ENCODE measurements at regions not wholly inside any gene's neighbourhood (a gene's known extent, or its start where the extent isn't known, plus 50 kb on each side); places are given as distances from the start of the nearest gene placed in this dataset.

DNA sequence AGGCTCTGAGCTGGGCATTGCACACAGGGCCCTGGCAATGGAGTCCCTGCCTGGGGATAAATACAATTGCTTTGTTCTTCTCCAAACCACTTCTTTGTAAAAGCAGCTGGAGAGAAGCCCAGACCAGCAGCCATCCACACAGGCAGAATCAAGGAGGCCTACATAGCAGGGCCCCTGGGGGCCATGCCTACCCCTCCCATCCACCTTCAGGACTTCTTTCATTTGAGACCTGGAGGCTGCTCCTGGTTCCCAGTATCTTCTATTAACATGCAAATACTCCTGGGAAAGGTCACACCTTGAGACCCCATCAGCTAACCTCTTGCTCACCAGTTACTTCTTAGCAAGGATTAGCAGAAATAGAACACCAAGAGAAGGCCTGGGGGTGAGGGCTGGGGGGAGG lies 511.1 kb downstream of the SOX6 start:
- Histone ChIP-seq H3K79me2 (ENCODE audit: insufficient read depth, low read length) (no peaks in the 10 kb centered on the region), H3K4me1 (ENCODE audit: control insufficient read depth in 1 of 2, insufficient read depth in 2 of 2, low read length in 2 of 2) (no peaks in the 10 kb centered on the region), H3K9me3 (replicated peaks in 1 of 2; ENCODE audit: control insufficient read depth in 1 of 2, insufficient read depth in 1 of 2, low read length in 2 of 2) (no peaks in the 10 kb centered on the region), H3K4me3 (replicated peaks in 1 of 3; ENCODE audit: low read depth in 2 of 3, low read length in 3 of 3) (no peak overlapping the region), H3K4me2 (replicated peaks; ENCODE audit: extremely low read depth, low read length, poor library complexity, severe bottlenecking) (no peak overlapping the region), H2AFZ (ENCODE audit: insufficient read depth, low read depth, low read length, poor library complexity, severe bottlenecking) (no peak overlapping the region), H4K20me1 (ENCODE audit: insufficient read depth, low read length) (no peaks in the 10 kb centered on the region), H3K36me3 (replicated peaks in 1 of 2; ENCODE audit: control insufficient read depth in 1 of 2, insufficient read depth in 2 of 2, low read length in 2 of 2) (no peaks in the 10 kb centered on the region), H3K9ac (ENCODE audit: insufficient read depth, low read length, poor library complexity, severe bottlenecking) (no peak overlapping the region), H3K27ac (ENCODE audit: low read depth in 1 of 2, low read length in 2 of 2) (no peak overlapping the region), H3K27me3 (ENCODE audit: control insufficient read depth in 2 of 2, insufficient read depth in 2 of 2, low read length in 2 of 2) (peaks cover 0 to 2% of the 10 kb centered on the region in 2 donors)
- DNase-seq = no peak
- H3K9me3 Mint-ChIP-seq = no peaks in the 10 kb centered on the region
- intact Hi-C loops (cut with micrococcal nuclease) = no loop called here
- no peak overlapping the region for H3K27ac Mint-ChIP-seq
- no peaks in the 10 kb centered on the region for H3K4me1 Mint-ChIP-seq
- TF ChIP-seq, protein P1, sequence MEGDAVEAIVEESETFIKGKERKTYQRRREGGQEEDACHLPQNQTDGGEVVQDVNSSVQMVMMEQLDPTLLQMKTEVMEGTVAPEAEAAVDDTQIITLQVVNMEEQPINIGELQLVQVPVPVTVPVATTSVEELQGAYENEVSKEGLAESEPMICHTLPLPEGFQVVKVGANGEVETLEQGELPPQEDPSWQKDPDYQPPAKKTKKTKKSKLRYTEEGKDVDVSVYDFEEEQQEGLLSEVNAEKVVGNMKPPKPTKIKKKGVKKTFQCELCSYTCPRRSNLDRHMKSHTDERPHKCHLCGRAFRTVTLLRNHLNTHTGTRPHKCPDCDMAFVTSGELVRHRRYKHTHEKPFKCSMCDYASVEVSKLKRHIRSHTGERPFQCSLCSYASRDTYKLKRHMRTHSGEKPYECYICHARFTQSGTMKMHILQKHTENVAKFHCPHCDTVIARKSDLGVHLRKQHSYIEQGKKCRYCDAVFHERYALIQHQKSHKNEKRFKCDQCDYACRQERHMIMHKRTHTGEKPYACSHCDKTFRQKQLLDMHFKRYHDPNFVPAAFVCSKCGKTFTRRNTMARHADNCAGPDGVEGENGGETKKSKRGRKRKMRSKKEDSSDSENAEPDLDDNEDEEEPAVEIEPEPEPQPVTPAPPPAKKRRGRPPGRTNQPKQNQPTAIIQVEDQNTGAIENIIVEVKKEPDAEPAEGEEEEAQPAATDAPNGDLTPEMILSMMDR (IDR thresholded peaks at IDR 0.05) = no peak
- H3K36me3 Mint-ChIP-seq = no peaks in the 10 kb centered on the region
- peaks cover 8 to 9% (median 9%) of the 10 kb centered on the region in 3 donors for H3K27me3 Mint-ChIP-seq (ENCODE audit: low read depth in 3 of 3)
- H3K4me3 Mint-ChIP-seq = no peak overlapping the region

DNA sequence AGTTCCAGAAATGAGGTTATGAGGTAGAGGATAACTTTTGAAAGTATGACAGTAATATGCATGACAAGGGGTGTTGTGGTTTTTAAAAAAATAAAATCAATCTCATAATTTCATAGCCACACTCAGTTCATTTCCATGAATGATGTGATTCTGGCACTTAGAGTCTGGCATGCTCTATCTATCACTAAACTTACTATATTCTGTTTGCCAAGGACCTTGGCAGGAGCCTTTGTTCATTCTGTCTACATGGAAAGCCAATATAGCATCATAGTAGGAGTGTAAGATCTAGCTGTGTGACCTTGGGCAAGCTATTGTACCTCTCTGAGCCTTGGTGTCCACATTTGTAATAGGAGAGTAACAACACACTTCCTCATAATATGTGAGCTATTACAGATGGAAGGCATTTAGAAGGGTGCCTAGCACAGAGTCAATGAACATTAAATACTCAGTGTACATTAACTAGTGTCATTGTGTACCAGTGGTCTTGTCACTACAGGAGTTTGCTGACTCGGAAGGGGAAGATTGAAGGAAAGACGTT lies 507.6 kb downstream of the SOX6 start:
- no peak for DNase-seq
- no peaks in the 10 kb centered on the region for H4K20me1 ChIP-seq (ENCODE audit: insufficient read depth, low read length)
- Mint-ChIP-seq H3K4me1 (no peaks in the 10 kb centered on the region), H3K9me3 (no peaks in the 10 kb centered on the region), H3K27ac (no peak overlapping the region), H3K36me3 (no peaks in the 10 kb centered on the region), H3K27me3 (ENCODE audit: low read depth in 3 of 3) (peaks cover 2 to 12% (median 2%) of the 10 kb centered on the region in 3 donors), H3K4me3 (no peak overlapping the region)
- no peaks in the 10 kb centered on the region for H3K27me3 ChIP-seq (ENCODE audit: control insufficient read depth in 2 of 2, insufficient read depth in 2 of 2, low read length in 2 of 2)
- no peak overlapping the region for H3K27ac ChIP-seq (ENCODE audit: low read depth in 1 of 2, low read length in 2 of 2)
- no peak overlapping the region for H3K9ac ChIP-seq (ENCODE audit: insufficient read depth, low read length, poor library complexity, severe bottlenecking)
- H2AFZ ChIP-seq (ENCODE audit: insufficient read depth, low read depth, low read length, poor library complexity, severe bottlenecking) = no peak overlapping the region
- intact Hi-C loops (cut with micrococcal nuclease) = no loop called here
- no peak overlapping the region for H3K4me3 ChIP-seq (replicated peaks in 1 of 3; ENCODE audit: low read depth in 2 of 3, low read length in 3 of 3)
- H3K4me1 ChIP-seq (ENCODE audit: control insufficient read depth in 1 of 2, insufficient read depth in 2 of 2, low read length in 2 of 2) = no peaks in the 10 kb centered on the region
- TF ChIP-seq, protein P1 (IDR thresholded peaks at IDR 0.05) = no peak
- no peaks in the 10 kb centered on the region for H3K36me3 ChIP-seq (replicated peaks in 1 of 2; ENCODE audit: control insufficient read depth in 1 of 2, insufficient read depth in 2 of 2, low read length in 2 of 2)
- no peak overlapping the region for H3K4me2 ChIP-seq (replicated peaks; ENCODE audit: extremely low read depth, low read length, poor library complexity, severe bottlenecking)
- H3K9me3 ChIP-seq (replicated peaks in 1 of 2; ENCODE audit: control insufficient read depth in 1 of 2, insufficient read depth in 1 of 2, low read length in 2 of 2) = no peaks in the 10 kb centered on the region
- no peaks in the 10 kb centered on the region for H3K79me2 ChIP-seq (ENCODE audit: insufficient read depth, low read length)
- no CpG with 5 or more reads among the region's 2 CpGs for WGBS (ENCODE audit: insufficient coverage)
